ENCODE measurements at regions not wholly inside any gene's neighbourhood (a gene's known extent, or its start where the extent isn't known, plus 50 kb on each side); places are given as distances from the start of the nearest gene placed in this dataset.

GRCh38 chr12:18965203-18965602, 164.3 kb upstream of the PLEKHA5 start:
- no peak for TF ChIP-seq CTCF (IDR thresholded peaks at IDR 0.05; ENCODE audit: poor library complexity)
- TF ChIP-seq EZH2 (IDR thresholded peaks at IDR 0.05; ENCODE audit: borderline replicate concordance): no peak

Measured in hepatocyte (in vitro differentiated cells).